HepG2 (cell line): ENCODE measurements at regions not wholly inside any gene's neighbourhood (a gene's known extent, or its start where the extent isn't known, plus 50 kb on each side); places are given as distances from the start of the nearest gene placed in this dataset.

Experiments
- ATAC-seq: fragments of 200-7000 bp; cut with Tn5 transposase; 3 replicates; pipeline ENCODE4 v1.9.1; 2020; ENCODE audit warnings: mild to moderate bottlenecking, moderate library complexity
- BruUV-seq: library from RNA; stranded (reverse); fragments of 400-500 nt; replicated peaks from 2 replicates; lab custom pipeline; 2021; lab: Mats Ljungman, UMichigan
- CTCF ChIA-PET: fragments of 300-600 bp; formaldehyde crosslinking; extraction: SDS; loops from one replicate; lab custom pipeline; 2021; ENCODE audit warnings: low total read pairs, inconsistent platforms, low intra/inter-chr PET ratio; lab: Yijun Ruan, JAX
- POLR2A ChIA-PET: fragments of 350-600 bp; sonication (Branson Sonifier 250); formaldehyde crosslinking; loops from one replicate; lab custom pipeline; 2020; ENCODE audit warnings: antibody characterized with exemption, inconsistent platforms; lab: Yijun Ruan, JAX
- DNase-seq: peaks from one replicate; pipeline ENCODE4 v3.0.0-alpha.2; 2015; ENCODE audit warnings: low spot score
- FAIRE-seq: peaks from 3 replicates; lab custom pipeline; 2011; peaks lifted over from hg19 to GRCh38; lab: Jason Lieb, UNC
- H2AFZ ChIP-seq: one replicate; pipeline ENCODE4 v1.6.1; 2011; ENCODE audit warnings: low read length, inconsistent platforms
- H3K27ac ChIP-seq: fragments of 300-600 bp; 3 replicates; pipeline ENCODE4 v1.8.0; 2011; ENCODE audit warnings: mixed run types, mild to moderate bottlenecking, mixed read lengths, low read length, inconsistent platforms; ENCODE audit not compliant: insufficient read depth; ENCODE audit errors: extremely low read length
- H3K27me3 ChIP-seq, 2 experiments: fragments of 200-600 bp in 1 of 2; 2 replicates in 1 of 2; 3 replicates in 1 of 2; pipeline versions ENCODE4 v1.6.0 to v1.8.0; 2011; ENCODE audit warnings: low read length in 2 of 2, mild to moderate bottlenecking in 2 of 2, moderate library complexity in 2 of 2, inconsistent platforms in 1 of 2; ENCODE audit not compliant: insufficient read depth in 2 of 2, control insufficient read depth in 1 of 2
- H3K36me3 ChIP-seq, 2 experiments: fragments of 200-600 bp in 1 of 2; replicated peaks in 1 of 2; 2 replicates in 1 of 2; 3 replicates in 1 of 2; pipeline versions ENCODE4 v1.5.1 to v1.8.0; 2011; ENCODE audit warnings: low read length in 2 of 2, inconsistent platforms in 1 of 2; ENCODE audit not compliant: insufficient read depth in 2 of 2, control insufficient read depth in 1 of 2
- H3K4me1 ChIP-seq: 2 replicates; pipeline ENCODE4 v1.5.1; 2012; ENCODE audit warnings: low read length, inconsistent platforms; ENCODE audit not compliant: insufficient read depth
- H3K4me2 ChIP-seq: 2 replicates; pipeline ENCODE4 v1.6.0; 2011; ENCODE audit warnings: low read depth, low read length, inconsistent platforms
- H3K4me3 ChIP-seq, 3 experiments: fragments of 200-600 bp in 1 of 3; sonication (generic), shearing (Covaris generic) in 1 of 3; replicated peaks in 1 of 3; 2 replicates each; pipeline ENCODE4 v1.5.1; 2011 to 2016; ENCODE audit warnings: low read length in 3 of 3, inconsistent platforms in 2 of 3, low read depth in 2 of 3, mild to moderate bottlenecking in 2 of 3, control low read depth in 1 of 3, mixed read lengths in 1 of 3; ENCODE audit not compliant: insufficient read depth in 1 of 3
- H3K79me2 ChIP-seq: one replicate; pipeline ENCODE4 v1.6.1; 2011; ENCODE audit warnings: low read length, inconsistent platforms; ENCODE audit not compliant: insufficient read depth
- H3K9ac ChIP-seq: 2 replicates; pipeline ENCODE4 v1.6.0; 2011; ENCODE audit warnings: mild to moderate bottlenecking, low read depth, low read length, inconsistent platforms; ENCODE audit not compliant: insufficient read depth
- H3K9me3 ChIP-seq: 2 replicates; pipeline ENCODE4 v1.5.1; 2012; ENCODE audit warnings: mild to moderate bottlenecking, low read length
- H4K20me1 ChIP-seq: 2 replicates; pipeline ENCODE4 v1.6.0; 2011; ENCODE audit warnings: inconsistent platforms, mild to moderate bottlenecking, low read length, moderate library complexity; ENCODE audit not compliant: insufficient read depth
- CREB1 ChIP-seq, 2 experiments: fragments of 450-650 bp in 1 of 2; IDR thresholded peaks; 2 replicates each; pipeline ENCODE4 v1.6.1; 2016 to 2017; ENCODE audit warnings: control low read depth in 1 of 2, mild to moderate bottlenecking in 1 of 2, missing compliant biosample characterization in 1 of 2, missing genetic modification characterization in 1 of 2
- DBP ChIP-seq: sonication (generic); formaldehyde crosslinking; IDR thresholded peaks from 2 replicates; pipeline ENCODE4 v1.4.0; 2020; ENCODE audit warnings: missing genetic modification reagents; ENCODE audit errors: not compliant biosample characterization
- DDIT3 ChIP-seq: sonication (generic); formaldehyde crosslinking; IDR thresholded peaks from 2 replicates; pipeline ENCODE4 v1.4.0; 2020; ENCODE audit warnings: mild to moderate bottlenecking, missing genetic modification reagents
- GLI4 ChIP-seq: sonication (generic); formaldehyde crosslinking; IDR thresholded peaks from 2 replicates; pipeline ENCODE4 v1.5.1; 2020; ENCODE audit warnings: missing genetic modification reagents, mild to moderate bottlenecking, moderate library complexity, borderline replicate concordance
- MAFK ChIP-seq, 2 experiments: IDR thresholded peaks in 1 of 2; conservative IDR thresholded peaks in 1 of 2; 2 replicates each; pipeline ENCODE4 v1.6.1; 2011; ENCODE audit warnings: improper control_type of control experiment in 2 of 2, low read length in 2 of 2
- PHF8 ChIP-seq: sonication (generic); formaldehyde crosslinking; IDR thresholded peaks from 2 replicates; pipeline ENCODE4 v1.5.0; 2020; ENCODE audit warnings: missing genetic modification reagents
- TCF12 ChIP-seq, 2 experiments: fragments of 450-650 bp in 1 of 2; sonication (generic) in 1 of 2; formaldehyde crosslinking in 1 of 2; IDR thresholded peaks; 2 replicates each; pipeline versions ENCODE4 v1.6.1 to v1.8.0; 2017 to 2022; ENCODE audit warnings: antibody characterized with exemption in 1 of 2, mild to moderate bottlenecking in 1 of 2, missing genetic modification reagents in 1 of 2, moderate library complexity in 1 of 2
- ZIK1 ChIP-seq: sonication (generic); formaldehyde crosslinking; IDR thresholded peaks from 2 replicates; pipeline ENCODE4 v1.5.0; 2020; ENCODE audit warnings: mild to moderate bottlenecking, low read depth, missing genetic modification reagents, borderline replicate concordance
- ZNF362 ChIP-seq: sonication (generic); formaldehyde crosslinking; IDR thresholded peaks from 2 replicates; pipeline ENCODE4 v1.4.0; 2020; ENCODE audit warnings: missing genetic modification reagents, mild to moderate bottlenecking, borderline replicate concordance
- WGBS: methylation state at CpG from one replicate; pipeline ENCODE4 v1.1.6; 2017; ENCODE audit warnings: low lambda C conversion rate; 5-methylcytosine and 5-hydroxymethylcytosine counted together
- in situ Hi-C: cut with HindIII; loops from 2 replicates; pipeline ENCODE4 v1.10.0; 2017; ENCODE audit warnings: low pct_unique_long_range_greater_than_20kb; ENCODE audit not compliant: extremely low pct_ligation_motif_present
- intact Hi-C: fragments of 100-400 bp; cut with micrococcal nuclease; formaldehyde crosslinking; loops from one replicate; pipeline ENCODE4 v1.10.0; 2022; ENCODE audit not compliant: unreplicated experiment

- TF ChIP-seq ZNF362, result no peak
- TF ChIP-seq, all 625 proteins: peak for 0
Observed at GRCh38 chr15:81765816-81766215, 280.0 kb downstream of the MEX3B start (continued).

GRCh38 chr15:81763304-81763703, 282.5 kb downstream of the MEX3B start:
- Histone ChIP-seq H3K27ac (no peak overlapping the region), H3K4me2 (no peak overlapping the region), H3K9ac (no peak overlapping the region), H3K79me2 (no peaks in the 10 kb centered on the region), H3K9me3 (no peaks in the 10 kb centered on the region), H3K27me3 (peaks cover 0 to 3% of the 10 kb centered on the region in 2 experiments; a peak in 1 of 5 replicates), H3K4me1 (no peaks in the 10 kb centered on the region), H3K4me3 (no peak overlapping the region), H2AFZ (no peak overlapping the region), H3K36me3 (no peaks in the 10 kb centered on the region), H4K20me1 (no peaks in the 10 kb centered on the region)
- intact Hi-C loops (loop anchor here (10.0 kb wide), 1 partner anchor 649 kb away; no protein-coding TSS in a partner anchor), in situ Hi-C loops (no loop called here)
- ATAC-seq (no peak), DNase-seq (no peak), FAIRE-seq (no peak)
- TF ChIP-seq DDIT3 (CRISPR knock-in tag) (no peak), TCF12 (IDR thresholded peaks at IDR 0.05) (no peak), TCF12 (CRISPR knock-in tag; IDR thresholded peaks at IDR 0.05) (no peak), MAFK (conservative IDR thresholded peaks at IDR 0.05 in 1 of 2, IDR thresholded peaks at IDR 0.05 in 1 of 2; ENCODE audit: low read length in 2 of 2) (no peak), CREB1 (IDR thresholded peaks at IDR 0.05) (peak; percentile 75), CREB1 (CRISPR knock-in tag; IDR thresholded peaks at IDR 0.05) (no peak), PHF8 (CRISPR knock-in tag) (no peak), ZIK1 (CRISPR knock-in tag) (no peak), DBP (CRISPR knock-in tag) (no peak), GLI4 (CRISPR knock-in tag) (no peak)
- no TSS peak for BruUV-seq
- 28% methylated on average over 1 of the region's 1 CpG for WGBS
- ChIA-PET POLR2A (no interaction called here), CTCF (no interaction called here)
